ENCODE measurements at regions not wholly inside any gene's neighbourhood (a gene's known extent, or its start where the extent isn't known, plus 50 kb on each side); places are given as distances from the start of the nearest gene placed in this dataset.
"Not testable (repeated sequence)": the region's sequence is repeated elsewhere in the genome, so short reads cannot be mapped to it uniquely, and the experiment has no call there.

GRCh38 chr7:106372595-106373318 lies 88.0 kb upstream of the NAMPT start:
- H3K27ac Mint-ChIP-seq = no peak overlapping the region
- H3K4me3 Mint-ChIP-seq = no peak overlapping the region
- no peak for ATAC-seq
- ChIA-PET CTCF (interaction anchor here (1.2 kb wide), 1 partner anchor 53 kb away, joined by 4 read pairs; no protein-coding TSS in a partner anchor), POLR2A (no interaction called here)
- H3K27me3 Mint-ChIP-seq = no peaks in the 10 kb centered on the region
- no peak for DNase-seq
- intact Hi-C loops (cut with DNase I, micrococcal nuclease) = no loop called here
- no peaks in the 10 kb centered on the region for H3K36me3 Mint-ChIP-seq (ENCODE audit: low read depth)
- H3K4me1 Mint-ChIP-seq = peaks cover 20% of the 10 kb centered on the region
- H3K9me3 Mint-ChIP-seq (ENCODE audit: low read depth) = no peaks in the 10 kb centered on the region

- H3K4me3 Mint-ChIP-seq = no peak overlapping the region
- POLR2A ChIA-PET = no interaction called here
- H3K4me1 Mint-ChIP-seq = peaks cover 22% of the 10 kb centered on the region
- H3K27ac Mint-ChIP-seq = no peak overlapping the region
- CTCF ChIA-PET = interaction anchor here (1.2 kb wide), 1 partner anchor 54 kb away, joined by 4 read pairs; no protein-coding TSS in a partner anchor
- H3K27me3 Mint-ChIP-seq = no peaks in the 10 kb centered on the region
- intact Hi-C loops (cut with DNase I, micrococcal nuclease) = no loop called here
- DNase-seq (no peak), ATAC-seq (no peak)
- H3K36me3 Mint-ChIP-seq (ENCODE audit: low read depth) = no peaks in the 10 kb centered on the region
- H3K9me3 Mint-ChIP-seq (ENCODE audit: low read depth) = no peaks in the 10 kb centered on the region
Measured at GRCh38 chr7:106372126-106372525, 87.3 kb upstream of the NAMPT start.

GRCh38 chr7:106371629-106372028 lies 86.8 kb upstream of the NAMPT start:
- ChIA-PET POLR2A (no interaction called here), CTCF (no interaction called here)
- Mint-ChIP-seq H3K9me3 (ENCODE audit: low read depth) (no peaks in the 10 kb centered on the region), H3K27me3 (no peaks in the 10 kb centered on the region), H3K4me3 (no peak overlapping the region), H3K36me3 (ENCODE audit: low read depth) (no peaks in the 10 kb centered on the region), H3K4me1 (peaks cover 26% of the 10 kb centered on the region), H3K27ac (no peak overlapping the region)
- intact Hi-C loops (cut with DNase I, micrococcal nuclease) = no loop called here
- ATAC-seq = no peak
- no peak for DNase-seq

DNA sequence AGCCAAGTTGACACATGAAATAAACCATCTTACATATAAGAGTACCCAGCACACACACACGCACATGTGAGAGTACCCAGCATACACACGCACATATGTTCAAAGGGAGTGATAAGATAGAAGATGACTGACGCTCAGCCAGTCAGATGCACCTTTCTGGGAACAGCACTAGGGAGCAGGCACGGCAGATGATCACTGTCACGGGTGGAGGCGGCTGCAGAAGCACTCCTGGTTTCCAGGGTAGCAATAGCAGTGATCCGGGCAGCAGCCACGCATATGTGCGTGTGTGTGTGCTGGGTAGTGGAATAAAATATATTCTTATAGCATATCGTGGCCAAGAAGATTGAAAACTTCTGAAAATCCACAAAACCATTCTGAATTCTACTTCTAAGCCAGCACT lies 85.8 kb upstream of the NAMPT start:
- DNase-seq (no peak), ATAC-seq (no peak)
- peaks cover 28% of the 10 kb centered on the region for H3K4me1 Mint-ChIP-seq
- H3K27me3 Mint-ChIP-seq = no peaks in the 10 kb centered on the region
- ChIA-PET CTCF (no interaction called here), POLR2A (no interaction called here)
- H3K4me3 Mint-ChIP-seq = no peak overlapping the region
- no peaks in the 10 kb centered on the region for H3K36me3 Mint-ChIP-seq (ENCODE audit: low read depth)
- H3K27ac Mint-ChIP-seq = no peak overlapping the region
- intact Hi-C loops (cut with DNase I, micrococcal nuclease) = no loop called here
- no peaks in the 10 kb centered on the region for H3K9me3 Mint-ChIP-seq (ENCODE audit: low read depth)

DNA sequence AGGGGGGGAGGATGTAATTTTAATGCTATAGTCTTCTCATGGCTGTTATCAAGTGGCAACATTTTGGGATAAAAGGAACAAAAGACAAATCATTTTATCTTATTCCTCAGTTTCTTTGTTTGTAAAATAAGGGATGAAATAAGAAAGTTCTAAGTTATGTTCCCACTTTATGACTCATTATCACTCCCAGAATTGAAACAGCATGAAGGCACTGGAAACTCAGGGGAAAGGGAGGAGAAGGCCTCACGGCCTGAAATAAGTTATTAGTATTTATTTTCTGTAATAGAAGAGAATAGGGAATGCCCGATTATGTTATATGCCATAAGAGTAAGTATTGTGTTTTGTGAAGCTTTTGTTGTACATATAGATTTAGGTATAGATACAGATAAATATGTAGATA lies 85.0 kb upstream of the NAMPT start:
- ChIA-PET POLR2A (no interaction called here), CTCF (interaction anchor here (0.6 to 1.0 kb wide), 4 partner anchors 21 to 290 kb away, joined by 3 to 4 read pairs (median 3); no protein-coding TSS in a partner anchor)
- peaks cover 34% of the 10 kb centered on the region for H3K4me1 Mint-ChIP-seq
- H3K27me3 Mint-ChIP-seq = no peaks in the 10 kb centered on the region
- intact Hi-C loops (cut with DNase I, micrococcal nuclease) = loop anchor here (5.0 kb wide), 3 partner anchors 37 to 193 kb away; no protein-coding TSS in a partner anchor
- H3K36me3 Mint-ChIP-seq (ENCODE audit: low read depth) = no peaks in the 10 kb centered on the region
- ATAC-seq (no peak), DNase-seq (no peak)
- no peak overlapping the region for H3K4me3 Mint-ChIP-seq
- no peaks in the 10 kb centered on the region for H3K9me3 Mint-ChIP-seq (ENCODE audit: low read depth)
- no peak overlapping the region for H3K27ac Mint-ChIP-seq

DNA sequence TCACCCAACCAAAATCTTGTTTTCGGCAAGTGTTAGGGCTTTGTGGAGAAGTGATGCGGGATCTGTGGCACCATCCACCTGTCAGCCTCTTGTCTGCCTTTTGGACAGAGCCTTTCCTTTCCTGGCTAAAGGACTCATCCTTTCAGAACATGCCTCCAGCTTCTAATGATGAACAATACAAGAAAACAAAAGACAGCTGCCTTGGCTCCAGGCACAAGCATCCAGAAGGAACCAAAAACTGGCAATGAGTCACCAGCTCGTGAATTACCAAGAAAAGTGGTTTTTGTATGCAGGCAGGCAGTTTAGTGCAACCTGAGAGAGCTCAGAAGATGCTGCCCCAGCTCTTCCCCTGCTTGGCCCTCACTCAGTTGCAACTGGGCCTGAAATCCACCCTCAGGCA lies 84.6 kb upstream of the NAMPT start:
- CTCF ChIA-PET = interaction anchor here (0.7 to 1.0 kb wide), 3 partner anchors 35 to 290 kb away, joined by 3 to 4 read pairs (median 3); no protein-coding TSS in a partner anchor
- POLR2A ChIA-PET = no interaction called here

GRCh38 chr7:106367664-106368063 lies 82.9 kb upstream of the NAMPT start:
- DNase-seq (peak; percentile 53), ATAC-seq (peak; percentile 80)
- CTCF ChIA-PET = interaction anchor here (0.6 to 0.8 kb wide), 2 partner anchors 10 to 178 kb away, joined by 3 to 4 read pairs; no protein-coding TSS in a partner anchor
- Mint-ChIP-seq H3K27ac (no peak overlapping the region), H3K36me3 (ENCODE audit: low read depth) (no peaks in the 10 kb centered on the region), H3K27me3 (peaks cover 14% of the 10 kb centered on the region), H3K4me3 (no peak overlapping the region), H3K9me3 (ENCODE audit: low read depth) (no peaks in the 10 kb centered on the region), H3K4me1 (peaks cover 38% of the 10 kb centered on the region)
- intact Hi-C loops (cut with DNase I, micrococcal nuclease) = loop anchor here (1.0 to 5.0 kb wide), 5 partner anchors 38 to 190 kb away; no protein-coding TSS in a partner anchor
- POLR2A ChIA-PET = no interaction called here

More for the DNA sequence above, 84.6 kb upstream of the NAMPT start:
- Mint-ChIP-seq H3K9me3 (ENCODE audit: low read depth) (no peaks in the 10 kb centered on the region), H3K27me3 (no peaks in the 10 kb centered on the region), H3K27ac (no peak overlapping the region), H3K36me3 (ENCODE audit: low read depth) (no peaks in the 10 kb centered on the region), H3K4me1 (peaks cover 36% of the 10 kb centered on the region), H3K4me3 (no peak overlapping the region)
- intact Hi-C loops (cut with DNase I, micrococcal nuclease) = loop anchor here (5.0 kb wide), 3 partner anchors 38 to 192 kb away; no protein-coding TSS in a partner anchor
- ATAC-seq = peak; percentile 33
- DNase-seq = peak; percentile 30

- H3K4me3 Mint-ChIP-seq = no peak overlapping the region
- peak; percentile 40 for ATAC-seq
- POLR2A ChIA-PET = no interaction called here
Measured at GRCh38 chr7:106367018-106367420, 82.2 kb upstream of the NAMPT start.

GRCh38 chr7:106365252-106366005 lies 80.6 kb upstream of the NAMPT start:
- no peak overlapping the region for H3K4me3 Mint-ChIP-seq
- peak overlapping the region; percentile 59 for H3K27ac Mint-ChIP-seq
- H3K27me3 Mint-ChIP-seq = peaks cover 35% of the 10 kb centered on the region
- POLR2A ChIA-PET = interaction anchor here (0.6 to 1.3 kb wide), 2 partner anchors 19 to 80 kb away, joined by 3 read pairs; partner anchors contain the start of gene NAMPT
- no peaks in the 10 kb centered on the region for H3K36me3 Mint-ChIP-seq (ENCODE audit: low read depth)
- DNase-seq (peak; percentile 29), ATAC-seq (peak; percentile 63)
- intact Hi-C loops (cut with DNase I, micrococcal nuclease) = loop anchor here (1.0 to 5.0 kb wide), 6 partner anchors 19 to 188 kb away; no protein-coding TSS in a partner anchor
- CTCF ChIA-PET = interaction anchor here (0.6 to 2.3 kb wide), 4 partner anchors 18 to 195 kb away, joined by 3 to 8 read pairs (median 4); no protein-coding TSS in a partner anchor
- peaks cover 2% of the 10 kb centered on the region for H3K9me3 Mint-ChIP-seq (ENCODE audit: low read depth)
- peaks cover 38% of the 10 kb centered on the region for H3K4me1 Mint-ChIP-seq

More at GRCh38 chr7:106367018-106367420, 82.2 kb upstream of the NAMPT start:
- Mint-ChIP-seq H3K36me3 (ENCODE audit: low read depth) (no peaks in the 10 kb centered on the region), H3K27me3 (peaks cover 20% of the 10 kb centered on the region), H3K4me1 (peaks cover 38% of the 10 kb centered on the region), H3K9me3 (ENCODE audit: low read depth) (no peaks in the 10 kb centered on the region), H3K27ac (no peak overlapping the region)
- intact Hi-C loops (cut with DNase I, micrococcal nuclease) = loop anchor here (1.0 to 5.0 kb wide), 5 partner anchors 38 to 190 kb away; no protein-coding TSS in a partner anchor
- CTCF ChIA-PET = interaction anchor here (2.3 kb wide), 1 partner anchor 96 kb away, joined by 8 read pairs; no protein-coding TSS in a partner anchor
- DNase-seq = no peak

- ATAC-seq; intact Hi-C loops (cut with DNase I, micrococcal nuclease); H3K9me3 Mint-ChIP-seq (ENCODE audit: low read depth); H3K36me3 Mint-ChIP-seq (ENCODE audit: low read depth); DNase-seq; H3K27ac Mint-ChIP-seq; H3K4me3 Mint-ChIP-seq; POLR2A ChIA-PET: not testable (repeated sequence)
- peaks cover 48% of the 10 kb centered on the region for H3K27me3 Mint-ChIP-seq
- CTCF ChIA-PET = interaction anchor here (0.6 kb wide), 1 partner anchor 918 kb away, joined by 3 read pairs; no protein-coding TSS in a partner anchor
- peaks cover 25% of the 10 kb centered on the region for H3K4me1 Mint-ChIP-seq
Measured at GRCh38 chr7:106362507-106362906, 77.7 kb upstream of the NAMPT start.

GRCh38 chr7:106358103-106358663 lies 73.4 kb upstream of the NAMPT start:
- POLR2A ChIA-PET = no interaction called here

More at GRCh38 chr7:106358103-106358663, 73.4 kb upstream of the NAMPT start:
- no peaks in the 10 kb centered on the region for H3K36me3 Mint-ChIP-seq (ENCODE audit: low read depth)
- ATAC-seq = peak; percentile 42
- intact Hi-C loops (cut with DNase I, micrococcal nuclease) = no loop called here
- peaks cover 5% of the 10 kb centered on the region for H3K9me3 Mint-ChIP-seq (ENCODE audit: low read depth)
- peaks cover 63% of the 10 kb centered on the region for H3K27me3 Mint-ChIP-seq
- CTCF ChIA-PET = interaction anchor here (0.6 to 1.2 kb wide), 4 partner anchors 10 to 151 kb away, joined by 3 to 4 read pairs (median 3); no protein-coding TSS in a partner anchor
- no peak overlapping the region for H3K27ac Mint-ChIP-seq
- H3K4me1 Mint-ChIP-seq = peaks cover 5% of the 10 kb centered on the region
- no peak for DNase-seq
- H3K4me3 Mint-ChIP-seq = no peak overlapping the region

Measured in activated CD4-positive, alpha-beta T cell treated with anti-CD3 and anti-CD28 coated beads for 36 hours (primary cell).